ENCODE measurements at regions not wholly inside any gene's neighbourhood (a gene's known extent, or its start where the extent isn't known, plus 50 kb on each side); places are given as distances from the start of the nearest gene placed in this dataset.

- Histone ChIP-seq H3K27me3 (no peaks in the 10 kb centered on the region), H3K4me3 (ENCODE audit: low read depth in 1 of 2, low read length in 1 of 2) (no peak overlapping the region)
Measured at GRCh38 chrX:110509755-110510532, 151.3 kb downstream of the RTL9 start.

DNA sequence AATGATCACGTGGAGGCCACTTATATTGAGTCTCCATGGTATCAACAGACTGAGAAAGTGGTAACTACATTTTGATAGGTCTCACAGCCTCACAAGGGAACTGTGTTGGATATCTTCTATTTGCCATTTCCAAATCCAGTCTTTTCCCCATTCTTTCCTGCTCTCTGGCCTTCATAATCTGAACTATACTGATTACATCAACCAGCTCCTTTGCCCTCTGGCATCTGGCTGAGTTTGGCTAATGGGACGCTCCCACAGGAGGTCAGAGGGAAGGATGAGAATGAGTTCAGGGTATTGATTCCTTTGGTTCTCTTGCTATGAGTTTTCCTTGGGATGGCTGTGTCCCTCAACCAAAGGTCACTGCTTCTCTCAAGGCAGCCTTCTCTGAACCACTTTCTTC is 152.6 kb downstream of the RTL9 start:
- Histone ChIP-seq H3K36me3 (no peaks in the 10 kb centered on the region), H3K27ac (no peak overlapping the region), H3K4me1 (ENCODE audit: control insufficient read depth in 1 of 2, insufficient read depth in 1 of 2, low read depth in 1 of 2, low read length in 1 of 2) (no peaks in the 10 kb centered on the region), H3K4me3 (ENCODE audit: low read depth in 1 of 2, low read length in 1 of 2) (no peak overlapping the region), H3K27me3 (no peaks in the 10 kb centered on the region), H3K9me3 (no peaks in the 10 kb centered on the region)
- TF ChIP-seq, protein P1, sequence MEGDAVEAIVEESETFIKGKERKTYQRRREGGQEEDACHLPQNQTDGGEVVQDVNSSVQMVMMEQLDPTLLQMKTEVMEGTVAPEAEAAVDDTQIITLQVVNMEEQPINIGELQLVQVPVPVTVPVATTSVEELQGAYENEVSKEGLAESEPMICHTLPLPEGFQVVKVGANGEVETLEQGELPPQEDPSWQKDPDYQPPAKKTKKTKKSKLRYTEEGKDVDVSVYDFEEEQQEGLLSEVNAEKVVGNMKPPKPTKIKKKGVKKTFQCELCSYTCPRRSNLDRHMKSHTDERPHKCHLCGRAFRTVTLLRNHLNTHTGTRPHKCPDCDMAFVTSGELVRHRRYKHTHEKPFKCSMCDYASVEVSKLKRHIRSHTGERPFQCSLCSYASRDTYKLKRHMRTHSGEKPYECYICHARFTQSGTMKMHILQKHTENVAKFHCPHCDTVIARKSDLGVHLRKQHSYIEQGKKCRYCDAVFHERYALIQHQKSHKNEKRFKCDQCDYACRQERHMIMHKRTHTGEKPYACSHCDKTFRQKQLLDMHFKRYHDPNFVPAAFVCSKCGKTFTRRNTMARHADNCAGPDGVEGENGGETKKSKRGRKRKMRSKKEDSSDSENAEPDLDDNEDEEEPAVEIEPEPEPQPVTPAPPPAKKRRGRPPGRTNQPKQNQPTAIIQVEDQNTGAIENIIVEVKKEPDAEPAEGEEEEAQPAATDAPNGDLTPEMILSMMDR (IDR thresholded peaks at IDR 0.05), result no peak

More at GRCh38 chrX:110509755-110510532, 151.3 kb downstream of the RTL9 start:
- TF ChIP-seq, protein P1 (IDR thresholded peaks at IDR 0.05), result no peak
- H3K27ac ChIP-seq, result no peak overlapping the region
- H3K9me3 ChIP-seq, result no peaks in the 10 kb centered on the region
- H3K36me3 ChIP-seq, result no peaks in the 10 kb centered on the region
- no peaks in the 10 kb centered on the region for H3K4me1 ChIP-seq (ENCODE audit: control insufficient read depth in 1 of 2, insufficient read depth in 1 of 2, low read depth in 1 of 2, low read length in 1 of 2)

DNA sequence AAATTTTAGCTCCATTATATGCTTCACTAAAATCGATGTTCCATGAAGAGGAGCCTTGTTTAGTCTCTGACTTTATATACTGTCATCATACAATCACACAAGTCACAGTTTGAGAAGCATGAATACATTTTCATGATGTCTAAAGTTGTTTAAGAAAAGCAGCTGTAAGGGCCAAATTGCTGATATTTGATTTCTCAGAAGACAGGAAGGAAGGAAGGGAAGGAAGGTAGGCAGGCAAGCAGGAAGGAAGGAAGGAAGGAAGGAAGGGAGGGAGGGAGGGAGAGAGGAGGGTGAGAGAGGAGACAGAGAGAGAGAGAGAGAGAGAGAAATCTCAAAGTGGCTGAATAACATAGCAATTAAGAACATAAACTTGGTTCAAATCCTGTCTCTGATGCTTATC is 153.7 kb downstream of the RTL9 start:
- H3K27ac ChIP-seq, result no peak overlapping the region
- TF ChIP-seq, protein P1 (IDR thresholded peaks at IDR 0.05), result no peak
- H3K4me1 ChIP-seq (ENCODE audit: control insufficient read depth in 1 of 2, insufficient read depth in 1 of 2, low read depth in 1 of 2, low read length in 1 of 2), result no peaks in the 10 kb centered on the region
- H3K27me3 ChIP-seq, result no peaks in the 10 kb centered on the region
- no peaks in the 10 kb centered on the region for H3K36me3 ChIP-seq
- no peaks in the 10 kb centered on the region for H3K9me3 ChIP-seq
- H3K4me3 ChIP-seq (ENCODE audit: low read depth in 1 of 2, low read length in 1 of 2), result no peak overlapping the region

DNA sequence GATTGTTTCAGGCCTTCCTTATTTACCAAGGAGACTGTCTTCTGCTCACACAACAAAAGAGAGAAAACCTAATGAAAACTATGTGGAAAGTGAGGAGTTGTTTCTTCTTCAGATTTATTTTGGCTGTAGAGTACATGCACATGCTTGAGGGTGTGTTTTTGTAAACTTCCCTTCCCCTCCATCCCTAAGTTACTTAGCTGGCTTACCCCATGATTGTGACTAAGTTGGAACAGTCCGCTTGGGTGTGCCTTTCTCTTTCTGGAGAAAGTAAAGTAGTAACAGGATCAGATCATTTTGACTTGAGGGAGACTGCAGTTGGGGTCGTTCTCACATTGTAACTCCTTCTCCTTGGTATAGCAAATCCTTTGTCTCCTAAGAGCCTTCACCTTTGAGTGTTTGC is 155.9 kb downstream of the RTL9 start:
- no peaks in the 10 kb centered on the region for H3K36me3 ChIP-seq
- H3K27me3 ChIP-seq, result no peaks in the 10 kb centered on the region
- H3K4me1 ChIP-seq (ENCODE audit: control insufficient read depth in 1 of 2, insufficient read depth in 1 of 2, low read depth in 1 of 2, low read length in 1 of 2), result no peaks in the 10 kb centered on the region
- no peak overlapping the region for H3K27ac ChIP-seq
- no peaks in the 10 kb centered on the region for H3K9me3 ChIP-seq
- TF ChIP-seq, protein P1 (IDR thresholded peaks at IDR 0.05), result no peak
- no peak overlapping the region for H3K4me3 ChIP-seq (ENCODE audit: low read depth in 1 of 2, low read length in 1 of 2)

GRCh38 chrX:110519501-110519900 is 160.9 kb downstream of the RTL9 start:
- Histone ChIP-seq H3K4me3 (ENCODE audit: low read depth in 1 of 2, low read length in 1 of 2) (no peak overlapping the region), H3K4me1 (ENCODE audit: control insufficient read depth in 1 of 2, insufficient read depth in 1 of 2, low read depth in 1 of 2, low read length in 1 of 2) (no peaks in the 10 kb centered on the region)

More at GRCh38 chrX:110519501-110519900, 160.9 kb downstream of the RTL9 start:
- Histone ChIP-seq H3K27me3 (no peaks in the 10 kb centered on the region), H3K9me3 (no peaks in the 10 kb centered on the region), H3K27ac (no peak overlapping the region), H3K36me3 (no peaks in the 10 kb centered on the region)
- TF ChIP-seq, protein P1 (IDR thresholded peaks at IDR 0.05), result no peak

Data from neutrophil (primary cell).